ENCODE measurements at regions not wholly inside any gene's neighbourhood (a gene's known extent, or its start where the extent isn't known, plus 50 kb on each side); places are given as distances from the start of the nearest gene placed in this dataset.

DNA sequence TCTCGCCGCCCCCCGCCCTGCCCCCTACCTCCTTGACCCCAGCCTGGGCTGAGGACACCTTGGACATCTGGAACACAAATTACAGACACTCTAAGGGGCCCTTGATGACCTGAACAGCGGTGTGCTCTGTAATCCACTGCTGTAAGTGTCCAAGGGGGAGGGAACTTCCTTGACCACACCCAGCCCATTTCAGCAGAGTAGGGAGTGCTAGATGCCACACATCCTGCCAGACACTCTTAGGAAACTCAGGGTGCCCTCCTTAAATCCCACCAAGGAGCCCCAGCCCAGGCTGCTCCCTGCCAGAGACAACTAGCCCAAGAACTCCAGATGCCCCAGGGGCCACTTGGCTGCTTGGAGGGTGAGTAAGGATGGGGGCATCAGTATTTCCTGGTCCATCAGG lies 282.2 kb downstream of the RRAGC start:
- no peak for DNase-seq (ENCODE audit: low read depth in 2 of 2)

DNA sequence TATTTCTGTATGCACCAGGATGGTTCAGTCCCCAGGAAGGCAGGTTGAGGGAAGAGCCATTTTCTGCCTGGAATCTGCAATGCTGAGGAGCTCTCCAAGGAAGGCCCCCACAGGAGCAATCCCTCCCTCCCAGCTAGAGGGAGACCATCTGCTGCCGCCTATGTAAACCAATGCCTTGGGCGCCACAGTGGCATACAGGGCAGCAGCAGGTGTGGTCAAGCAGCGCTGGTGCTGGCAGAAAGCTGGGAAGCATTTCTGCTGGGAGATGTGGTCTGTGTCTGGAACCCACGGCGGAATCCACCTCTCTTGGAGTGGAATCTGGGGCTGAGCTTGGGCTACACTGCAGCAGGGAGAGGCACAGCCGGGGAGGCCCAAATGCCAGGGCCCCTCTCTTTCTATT lies 283.3 kb downstream of the RRAGC start:
- no peak for DNase-seq (ENCODE audit: low read depth in 2 of 2)

DNA sequence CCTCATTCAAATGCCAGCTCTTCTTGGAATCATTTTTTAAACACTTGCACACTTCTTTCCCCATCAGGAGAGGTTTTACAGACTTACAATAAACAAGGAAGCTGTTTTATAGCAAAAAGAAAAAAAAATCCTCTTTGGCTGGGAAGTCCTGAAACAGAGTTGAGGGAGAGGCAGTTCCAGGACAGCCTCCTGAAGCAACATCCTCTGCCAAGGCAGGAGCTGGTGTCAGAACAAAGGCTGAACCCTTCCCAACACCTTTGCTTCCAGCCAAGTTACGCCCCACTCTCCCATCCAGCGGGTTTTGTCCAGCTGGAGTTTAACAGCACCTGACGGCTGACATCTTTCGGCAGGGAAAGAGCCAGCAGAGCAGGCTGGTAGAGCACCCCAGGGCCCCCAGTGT lies 287.8 kb downstream of the RRAGC start:
- no peak for DNase-seq (ENCODE audit: low read depth in 2 of 2)

DNA sequence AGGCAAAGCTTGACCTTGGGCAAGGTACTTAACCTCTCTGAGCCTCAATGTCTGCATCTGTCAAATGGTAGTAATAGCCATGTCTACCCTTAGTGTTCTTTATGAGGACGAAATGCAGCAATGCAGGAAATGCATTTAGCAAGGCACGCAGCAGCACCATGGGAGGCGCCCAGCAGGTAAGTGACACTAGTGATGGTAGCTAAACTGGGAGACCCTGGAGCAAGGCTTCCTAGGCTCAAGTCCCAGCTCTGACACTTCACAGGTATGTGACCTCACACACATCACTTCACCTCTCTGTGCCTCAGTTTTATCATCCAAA lies 289.0 kb downstream of the RRAGC start:
- DNase-seq (ENCODE audit: low read depth in 2 of 2) = no peak

DNA sequence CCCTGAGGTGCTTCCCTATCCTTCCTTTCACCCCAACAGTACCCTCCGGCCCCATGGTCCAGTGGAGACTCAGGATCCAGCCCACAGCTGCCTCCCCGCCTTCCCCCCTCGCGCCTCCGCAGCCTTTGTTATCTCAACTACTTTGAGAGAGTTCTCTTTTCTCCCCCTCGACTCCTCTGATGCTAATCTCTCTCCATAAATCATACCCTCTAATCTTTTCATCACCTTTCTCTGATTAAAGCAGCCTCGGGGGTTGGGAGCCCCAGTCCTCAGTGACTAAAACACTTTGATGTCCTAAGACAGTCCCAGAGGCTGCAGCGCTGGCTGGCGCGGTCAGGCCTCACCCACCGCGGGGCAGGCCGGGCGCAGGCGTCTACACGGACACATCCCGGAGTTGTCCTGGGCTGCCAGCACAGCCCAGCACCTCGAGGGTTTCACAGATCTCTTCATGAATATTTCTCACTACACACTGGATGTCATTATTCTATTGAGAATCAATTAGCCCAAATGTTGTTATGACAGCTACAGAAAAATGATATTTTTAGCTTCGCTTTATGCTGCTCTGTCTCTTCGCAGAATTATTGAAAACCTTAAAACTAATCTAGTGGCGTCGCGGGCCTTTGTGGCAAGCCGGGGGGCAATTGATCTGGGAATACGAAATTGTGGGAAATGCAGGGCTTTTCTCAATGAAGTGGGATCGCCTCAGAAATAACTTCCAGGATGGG lies 289.5 kb downstream of the RRAGC start:
- no peak for DNase-seq (ENCODE audit: low read depth in 2 of 2)

DNA sequence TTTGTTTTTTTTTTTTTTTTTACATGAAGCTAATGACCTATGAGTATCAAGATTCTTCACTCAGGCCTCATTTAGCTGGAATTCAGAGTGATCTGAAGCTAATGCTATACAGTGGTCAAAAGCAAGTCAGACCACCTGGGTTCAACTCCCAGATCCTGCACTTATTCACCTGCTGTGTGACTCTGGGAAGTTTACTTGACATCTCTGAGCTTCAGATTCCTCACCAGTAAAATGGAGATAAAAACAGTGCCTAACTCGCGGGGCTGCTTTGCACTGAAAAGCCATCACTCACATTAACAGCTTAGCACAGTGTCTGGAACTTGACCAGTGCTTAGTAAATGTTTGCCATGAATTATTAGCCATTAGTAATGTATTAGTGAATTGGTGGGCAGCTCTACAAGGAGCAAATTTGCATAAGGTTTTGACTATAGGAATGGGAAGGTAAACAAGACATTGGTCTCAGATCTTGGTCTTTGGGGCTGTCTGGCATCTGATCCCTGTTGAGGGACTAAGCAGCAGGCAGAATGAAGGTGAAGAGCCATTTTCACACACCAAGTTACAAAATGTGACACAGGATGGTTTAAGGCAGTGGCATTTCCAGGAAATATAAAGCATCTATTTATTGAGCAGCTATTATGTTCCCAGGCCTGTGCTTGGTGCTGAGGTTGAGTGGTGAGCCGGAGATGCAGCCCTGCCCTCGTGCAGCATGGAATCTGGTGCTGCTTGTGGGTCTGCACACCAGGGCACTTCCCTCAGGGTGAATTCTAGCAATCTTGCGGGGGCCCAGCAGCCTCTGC lies 291.3 kb downstream of the RRAGC start:
- DNase-seq (ENCODE audit: low read depth in 2 of 2) = no peak

DNA sequence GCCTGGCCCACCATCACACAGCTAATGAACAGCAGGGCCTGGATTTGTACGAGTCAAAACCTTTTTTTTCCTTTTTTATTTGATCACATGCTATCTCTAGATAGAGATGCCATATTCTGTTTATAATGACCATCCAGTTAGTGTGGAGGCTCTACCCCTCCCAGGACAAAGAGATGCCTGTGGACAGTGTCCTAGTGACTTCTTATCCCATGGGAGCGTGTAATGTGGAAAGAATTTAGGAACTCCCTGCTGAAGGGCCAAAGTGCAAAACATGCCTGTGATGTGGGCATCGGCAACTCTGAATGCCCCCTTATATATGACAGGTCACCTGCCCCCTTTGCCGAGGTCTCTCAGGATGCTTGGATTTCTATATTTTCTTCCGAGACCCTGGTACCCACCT lies 292.2 kb downstream of the RRAGC start:
- no peak for DNase-seq (ENCODE audit: low read depth in 2 of 2)

DNA sequence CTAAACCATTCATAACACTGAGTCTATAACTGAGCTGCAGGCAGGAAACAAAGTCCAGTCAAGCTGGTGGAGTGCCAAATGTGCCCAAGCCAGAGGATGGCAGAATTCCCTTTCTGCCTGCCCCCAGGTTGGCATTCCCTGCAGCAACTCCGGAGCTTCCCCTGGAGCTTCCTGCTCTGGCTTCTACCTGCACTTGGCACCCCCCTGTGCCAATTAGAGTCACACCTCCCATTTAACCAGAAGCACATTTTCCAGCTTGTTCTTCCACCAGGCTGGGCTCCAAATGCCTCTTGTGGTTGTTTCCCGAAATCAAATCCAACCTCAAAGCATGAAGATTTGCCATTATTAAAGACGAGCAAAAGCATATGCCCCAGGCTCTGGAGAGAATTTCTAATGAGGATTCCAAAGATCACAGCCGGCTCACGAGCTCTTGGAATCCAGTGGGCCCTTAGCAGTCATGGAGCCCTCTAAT lies 294.5 kb downstream of the RRAGC start:
- DNase-seq (ENCODE audit: low read depth in 2 of 2) = no peak

DNA sequence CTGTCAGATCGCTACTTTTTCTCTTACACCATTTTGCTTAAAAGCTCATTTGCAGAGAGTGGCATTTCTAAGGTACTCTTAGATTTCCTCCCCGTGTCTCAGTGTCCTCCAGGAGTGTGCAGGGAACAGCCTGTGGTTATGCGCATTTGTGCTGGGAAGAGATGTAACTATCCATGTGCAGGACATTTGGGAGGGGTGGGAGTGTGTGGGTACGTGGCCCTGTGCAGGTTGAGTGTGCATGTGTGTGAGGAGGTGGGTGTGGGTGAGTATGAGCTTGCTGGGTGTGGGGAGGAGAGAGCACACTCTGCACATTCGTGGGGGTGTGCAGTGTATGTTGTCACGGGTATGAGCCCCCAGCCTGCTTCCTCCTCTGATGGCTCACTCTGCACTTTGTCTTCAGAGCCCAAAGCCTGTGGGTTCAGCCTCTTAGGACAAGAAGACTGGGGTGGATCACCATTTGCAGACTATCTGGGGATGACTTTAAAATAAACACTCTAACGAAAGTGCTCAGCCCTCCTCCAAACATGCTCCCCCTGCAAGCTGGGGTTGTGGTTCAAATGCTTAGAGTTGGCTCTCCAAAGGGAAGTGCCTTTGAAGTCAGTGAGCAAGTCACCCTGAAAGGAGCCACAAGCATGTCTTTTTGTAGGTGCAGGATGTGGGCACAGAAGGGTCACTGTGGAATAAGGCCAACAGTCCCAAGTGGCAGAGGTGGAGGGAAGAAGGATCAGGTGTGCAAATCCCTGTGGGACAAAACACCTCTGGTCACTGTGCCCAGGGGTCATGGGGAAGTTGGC lies 295.4 kb downstream of the RRAGC start:
- DNase-seq (ENCODE audit: low read depth in 2 of 2) = no peak

DNA sequence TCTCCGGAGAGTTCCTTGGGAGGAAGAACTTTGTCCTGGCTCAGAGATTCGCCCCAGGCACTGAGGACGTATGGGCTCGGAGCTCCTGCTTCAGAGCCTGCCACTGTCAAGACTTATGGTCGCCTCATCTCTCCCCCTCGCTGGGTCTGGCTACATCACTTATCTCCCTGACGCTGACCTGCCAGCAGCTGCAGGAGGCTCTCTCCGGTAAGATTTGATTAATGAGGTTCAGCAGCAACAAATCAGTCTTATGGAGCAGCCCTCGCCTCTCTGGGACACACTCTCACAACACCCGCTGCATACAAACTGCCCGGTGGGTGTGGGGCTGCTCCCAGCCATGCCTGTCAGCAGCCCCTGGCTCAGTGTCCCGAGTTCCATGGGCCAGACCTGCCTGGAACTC lies 297.8 kb downstream of the RRAGC start:
- no peak for DNase-seq (ENCODE audit: low read depth in 2 of 2)

DNA sequence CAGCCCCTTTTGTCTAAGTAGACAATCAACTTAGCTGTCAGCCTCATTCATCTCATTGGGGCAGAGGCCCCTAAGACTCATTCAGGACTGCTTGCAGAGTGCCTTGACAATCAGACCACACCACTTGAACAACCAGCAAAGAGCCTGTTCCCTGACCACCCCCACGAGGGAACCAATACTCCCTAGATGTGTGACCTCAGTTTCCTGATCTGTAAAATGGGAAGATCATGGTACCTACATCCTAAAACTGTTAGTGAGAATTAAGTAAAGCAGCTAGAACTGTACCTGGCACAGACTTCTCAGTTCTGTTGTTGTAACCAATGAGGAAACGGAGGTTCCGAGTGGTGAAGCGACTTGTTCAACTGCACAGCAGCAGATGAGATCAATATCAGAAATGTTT lies 298.5 kb downstream of the RRAGC start:
- DNase-seq (ENCODE audit: low read depth in 2 of 2) = no peak

DNA sequence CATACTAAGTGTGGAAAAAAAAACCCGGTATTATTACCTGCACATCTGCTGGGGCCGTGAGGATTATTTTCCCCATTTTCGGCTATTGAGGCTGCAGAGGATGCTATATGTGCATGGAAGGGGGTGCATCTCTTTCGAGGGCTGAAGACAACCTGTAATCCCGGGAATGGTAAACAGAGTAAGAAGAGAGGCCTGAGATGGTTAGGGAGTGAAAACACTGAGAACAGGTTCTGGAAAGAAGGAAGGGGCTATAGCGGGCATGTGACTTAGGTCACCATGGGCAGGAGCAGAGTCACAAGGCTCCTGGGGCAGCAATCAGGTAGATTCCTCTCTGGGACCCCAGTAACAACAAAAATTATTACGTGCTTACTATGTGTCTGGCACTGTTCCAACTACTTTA lies 299.1 kb downstream of the RRAGC start:
- no peak for DNase-seq (ENCODE audit: low read depth in 2 of 2)

DNA sequence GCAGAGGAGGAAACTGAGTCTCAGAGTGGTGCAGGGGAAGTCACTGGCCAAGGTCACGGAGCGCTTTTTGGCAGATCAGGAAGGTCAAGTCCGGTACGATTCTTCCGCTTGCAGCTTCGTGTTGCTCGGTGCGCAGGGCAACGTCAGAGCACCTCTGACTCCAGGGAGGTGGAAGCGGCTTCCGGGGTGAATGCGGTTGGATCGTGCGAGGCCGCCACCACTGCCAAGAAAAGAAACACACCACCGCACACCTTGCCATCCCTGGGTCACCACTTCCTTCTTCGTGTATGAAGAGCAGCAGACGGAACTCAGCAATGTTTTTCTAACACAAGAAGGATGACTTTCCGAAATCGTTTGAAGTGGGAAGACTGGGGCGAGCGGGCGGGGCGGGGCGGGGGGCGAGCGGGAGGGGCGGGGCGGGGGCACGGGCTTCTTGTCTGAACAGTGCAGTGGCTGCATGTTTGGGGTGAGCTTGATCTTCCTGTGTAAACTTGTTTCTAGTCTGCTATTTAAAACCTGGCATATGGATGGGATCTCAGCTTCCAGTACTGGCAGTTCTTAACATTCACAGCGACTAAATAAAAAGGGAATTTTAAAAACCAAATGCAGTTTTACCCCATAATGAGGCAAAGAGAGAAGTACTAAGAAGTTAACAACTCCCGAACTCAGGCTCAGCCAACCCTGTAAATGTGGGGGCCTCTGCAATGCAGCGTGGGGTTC lies 300.0 kb downstream of the RRAGC start:
- DNase-seq (ENCODE audit: low read depth in 2 of 2) = peak; percentile 66 to 71

DNA sequence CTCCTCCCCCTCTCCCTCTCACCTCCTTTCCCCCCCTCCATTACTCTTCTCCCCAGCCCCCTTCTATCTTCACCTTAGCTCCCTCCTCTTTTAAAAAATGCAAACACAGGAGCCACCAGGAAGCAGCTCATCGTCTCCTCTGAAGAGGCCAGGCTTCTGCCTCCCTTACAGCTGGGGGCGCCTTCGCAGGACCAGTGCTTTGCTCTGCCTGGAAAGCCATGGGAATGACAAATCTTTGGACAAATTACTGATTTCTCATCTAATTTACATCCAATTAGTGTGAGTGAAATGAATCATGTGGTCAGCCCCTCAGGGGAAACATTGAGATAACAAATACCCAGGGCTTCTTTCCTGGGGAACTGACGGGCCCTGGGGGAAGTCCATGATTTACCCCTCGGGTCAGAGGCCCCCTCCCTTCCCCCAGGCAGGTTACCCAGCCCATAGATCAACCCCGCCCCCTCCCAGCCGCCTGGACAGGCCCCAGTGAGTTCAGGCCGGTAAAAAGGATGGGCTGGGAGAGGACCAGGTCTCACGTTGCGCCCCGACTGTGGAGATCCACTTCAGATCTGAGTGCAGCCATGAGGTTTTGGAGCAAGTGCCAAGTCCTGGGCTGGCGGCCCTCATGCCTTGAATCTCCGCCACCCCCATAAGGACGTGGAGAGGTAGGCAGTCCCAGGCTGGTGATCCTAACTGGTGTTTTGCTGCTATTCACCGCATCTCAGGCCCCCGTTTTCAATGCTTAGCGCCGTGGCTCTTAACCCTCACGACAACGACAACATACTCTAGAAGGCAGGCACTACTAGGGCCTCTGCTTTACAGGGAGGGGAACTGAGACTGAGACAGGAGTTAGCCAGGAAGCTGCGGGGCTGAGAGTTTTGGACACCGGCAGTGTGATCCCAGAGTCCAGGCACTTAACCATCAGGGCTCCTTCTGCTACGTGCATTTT lies 300.8 kb downstream of the RRAGC start:
- no peak for DNase-seq (ENCODE audit: low read depth in 2 of 2)

DNA sequence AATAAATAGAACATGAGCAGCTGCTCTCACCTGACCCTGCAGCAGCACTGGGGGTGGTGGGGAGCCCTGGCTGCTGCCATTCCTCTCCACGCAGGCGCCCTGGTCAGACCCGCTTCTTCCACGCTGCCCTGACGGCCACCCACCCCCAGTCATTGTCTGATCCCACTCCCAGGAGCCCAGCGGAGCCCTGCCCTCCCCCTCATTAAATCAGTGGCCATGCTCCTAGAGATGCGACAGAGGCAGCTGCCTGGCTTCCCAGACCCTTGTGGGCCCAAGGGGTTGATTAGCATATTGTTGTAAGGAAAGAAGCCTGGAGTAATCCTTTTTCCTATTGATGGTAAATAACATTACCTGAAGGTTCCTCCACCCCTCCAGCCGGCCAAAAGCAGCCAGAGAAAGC lies 301.5 kb downstream of the RRAGC start:
- DNase-seq (ENCODE audit: low read depth in 2 of 2) = no peak

DNA sequence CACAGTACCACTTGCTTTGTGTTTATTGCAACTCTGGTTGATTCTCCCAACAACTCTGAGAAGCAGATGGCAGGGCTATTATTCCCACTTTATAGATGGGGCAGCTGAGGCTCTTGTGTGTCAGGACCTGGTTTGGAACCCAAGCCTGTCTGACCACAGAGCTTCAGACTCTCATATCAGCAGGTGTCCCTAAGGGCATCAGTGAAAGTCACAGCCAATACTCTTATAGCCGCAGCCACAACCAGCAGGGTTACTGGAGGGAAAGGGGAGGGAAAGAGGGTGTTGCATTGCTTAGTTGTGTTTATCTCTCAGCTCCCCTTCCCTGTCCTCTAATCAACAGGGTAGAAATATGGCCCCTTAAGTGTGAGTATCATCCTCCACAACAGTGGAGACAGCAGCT lies 304.0 kb downstream of the RRAGC start:
- DNase-seq (ENCODE audit: low read depth in 2 of 2) = no peak

DNA sequence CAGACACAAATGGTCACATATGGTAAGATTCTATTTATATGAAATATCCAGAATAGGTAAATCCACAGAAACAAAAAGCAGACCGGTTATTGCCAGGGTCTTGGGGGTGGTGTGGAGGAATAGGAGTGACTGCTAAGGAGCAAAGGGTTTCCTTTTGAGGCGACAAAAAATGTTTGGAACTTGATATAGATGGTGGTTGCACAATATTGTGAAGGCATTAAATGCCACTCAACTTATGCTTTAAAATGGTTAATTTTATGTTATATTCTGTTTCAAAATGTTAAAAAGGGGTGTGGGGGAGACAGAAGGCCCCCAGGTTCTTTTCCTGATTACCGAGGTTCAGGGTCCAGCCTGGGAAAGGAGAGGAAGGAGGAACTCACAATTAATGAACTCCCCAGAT lies 304.4 kb downstream of the RRAGC start:
- no peak for DNase-seq (ENCODE audit: low read depth in 2 of 2)

DNA sequence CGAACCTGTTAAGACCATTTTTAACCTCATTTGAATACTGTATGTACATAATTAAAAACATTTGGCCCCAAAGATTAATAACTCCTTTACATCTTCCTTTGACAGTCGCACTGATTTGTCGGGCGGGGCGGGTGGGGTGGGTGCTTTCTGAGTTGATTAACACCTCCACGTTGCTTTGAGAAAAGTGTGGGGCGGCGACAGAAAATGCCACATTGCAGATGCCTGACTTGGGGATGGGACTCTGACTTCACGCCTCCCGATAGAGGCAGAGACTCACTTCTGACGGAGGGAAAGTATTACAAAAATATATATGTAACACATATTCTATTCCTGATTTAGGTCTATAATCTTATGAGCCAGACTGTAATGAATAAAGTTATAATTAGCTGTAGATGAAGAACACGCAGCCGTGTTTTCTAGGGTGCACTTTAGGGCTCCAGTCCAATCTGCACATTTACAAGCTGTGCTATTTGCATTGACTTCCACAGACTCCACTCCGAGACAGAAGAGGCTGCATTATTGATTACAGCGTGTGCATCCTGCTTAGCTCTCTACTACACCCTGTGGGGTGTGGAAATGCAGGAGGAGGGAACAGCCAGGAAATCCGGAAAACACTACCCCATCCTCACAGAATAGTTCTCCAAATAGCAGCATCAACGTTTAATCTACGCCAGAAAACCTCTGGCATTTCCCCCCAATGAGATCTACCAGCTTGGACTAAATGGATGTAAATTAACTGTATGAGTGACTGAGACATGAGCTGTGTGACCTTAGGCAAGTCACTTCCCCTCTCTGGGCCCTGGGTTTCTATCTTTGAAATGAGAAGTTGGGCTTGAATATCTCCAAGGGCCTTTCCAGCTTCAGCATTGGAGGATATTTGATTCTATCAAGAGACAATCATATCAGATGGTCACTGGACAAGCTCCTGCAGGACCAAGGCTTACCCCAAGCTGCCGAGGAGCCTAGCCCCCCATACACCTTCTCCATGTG lies 308.0 kb downstream of the RRAGC start:
- DNase-seq (ENCODE audit: low read depth in 2 of 2) = no peak

DNA sequence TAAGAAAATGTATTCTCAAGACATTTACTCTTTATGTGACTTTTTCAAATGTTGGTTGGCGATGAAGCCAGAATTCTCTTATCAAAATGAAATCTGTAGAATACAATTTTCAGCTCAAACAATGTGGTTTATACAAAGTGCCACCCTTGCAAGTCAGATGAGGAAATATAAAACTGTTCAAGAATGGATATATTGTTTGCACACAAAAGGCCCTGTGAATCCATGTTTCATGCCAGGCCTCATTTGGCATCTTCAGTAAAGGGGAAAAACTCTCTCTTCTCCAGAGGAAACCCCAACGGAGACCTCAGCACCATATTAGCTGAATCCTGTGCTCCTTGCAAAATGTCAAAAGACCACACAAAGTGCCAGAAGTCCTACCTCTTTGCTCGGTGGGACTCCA lies 310.4 kb downstream of the RRAGC start:
- DNase-seq (ENCODE audit: low read depth in 2 of 2) = no peak

DNA sequence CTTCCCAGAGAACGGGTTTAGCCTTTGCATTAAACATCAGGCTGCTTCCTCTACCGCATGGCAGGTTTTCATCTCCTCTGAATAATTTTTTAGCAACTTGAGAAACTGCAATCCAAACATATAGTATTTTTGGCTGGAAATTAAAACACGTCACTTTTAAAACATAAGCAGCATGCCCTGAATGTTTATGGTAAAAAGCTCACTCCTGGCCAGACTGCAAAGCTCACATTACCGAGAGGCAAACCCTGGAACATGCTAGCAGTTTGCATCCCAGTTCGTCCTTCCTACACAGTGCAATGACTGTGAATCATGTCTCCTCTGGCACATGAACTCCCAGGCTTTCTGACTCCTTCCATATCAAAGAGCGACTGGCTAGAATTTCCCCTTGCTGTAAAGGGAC lies 312.3 kb downstream of the RRAGC start:
- DNase-seq (ENCODE audit: low read depth in 2 of 2) = no peak

Data from stimulated activated CD4-positive, alpha-beta T cell treated with anti-CD3 and anti-CD28 coated beads, Interleukin-15, amount 100 ng/mL, for 48 hours (primary cell).